IMR-90 (cell line): ENCODE measurements at regions not wholly inside any gene's neighbourhood (a gene's known extent, or its start where the extent isn't known, plus 50 kb on each side); places are given as distances from the start of the nearest gene placed in this dataset.

Source experiments
- CTCF ChIP-seq: conservative IDR thresholded peaks from 2 replicates; pipeline ENCODE4 v1.5.1; 2012; ENCODE audit warnings: mild to moderate bottlenecking, low read depth, low read length, improper control_type of control experiment
- MXI1 ChIP-seq: IDR thresholded peaks from 2 replicates; pipeline ENCODE4 v1.6.1; 2012; ENCODE audit warnings: low read depth, mild to moderate bottlenecking, low read length, moderate library complexity, borderline replicate concordance

- TF ChIP-seq CTCF: no peak
- TF ChIP-seq MXI1: no peak
Observed at GRCh38 chr5:51275428-51275827, 107.8 kb upstream of the ISL1 start.
